GM10266 (cell line): ENCODE measurements at regions not wholly inside any gene's neighbourhood (a gene's known extent, or its start where the extent isn't known, plus 50 kb on each side); places are given as distances from the start of the nearest gene placed in this dataset.

Experiments used
- DNase-seq: peaks from one replicate; pipeline ENCODE4 v3.0.0; 2012; ENCODE audit errors: extremely low spot score
- TF ChIP-seq, protein P1 (sequence below): IDR thresholded peaks from 2 replicates; pipeline ENCODE4 v1.5.1; 2012; ENCODE audit warnings: mild to moderate bottlenecking, low read depth; ENCODE audit not compliant: control insufficient read depth, insufficient read depth; ENCODE audit errors: missing control alignments

GRCh38 chr2:6782517-6783237 lies 83.0 kb downstream of the CMPK2 start:
- TF ChIP-seq, protein P1, sequence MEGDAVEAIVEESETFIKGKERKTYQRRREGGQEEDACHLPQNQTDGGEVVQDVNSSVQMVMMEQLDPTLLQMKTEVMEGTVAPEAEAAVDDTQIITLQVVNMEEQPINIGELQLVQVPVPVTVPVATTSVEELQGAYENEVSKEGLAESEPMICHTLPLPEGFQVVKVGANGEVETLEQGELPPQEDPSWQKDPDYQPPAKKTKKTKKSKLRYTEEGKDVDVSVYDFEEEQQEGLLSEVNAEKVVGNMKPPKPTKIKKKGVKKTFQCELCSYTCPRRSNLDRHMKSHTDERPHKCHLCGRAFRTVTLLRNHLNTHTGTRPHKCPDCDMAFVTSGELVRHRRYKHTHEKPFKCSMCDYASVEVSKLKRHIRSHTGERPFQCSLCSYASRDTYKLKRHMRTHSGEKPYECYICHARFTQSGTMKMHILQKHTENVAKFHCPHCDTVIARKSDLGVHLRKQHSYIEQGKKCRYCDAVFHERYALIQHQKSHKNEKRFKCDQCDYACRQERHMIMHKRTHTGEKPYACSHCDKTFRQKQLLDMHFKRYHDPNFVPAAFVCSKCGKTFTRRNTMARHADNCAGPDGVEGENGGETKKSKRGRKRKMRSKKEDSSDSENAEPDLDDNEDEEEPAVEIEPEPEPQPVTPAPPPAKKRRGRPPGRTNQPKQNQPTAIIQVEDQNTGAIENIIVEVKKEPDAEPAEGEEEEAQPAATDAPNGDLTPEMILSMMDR = no peak
- no peak for DNase-seq

DNA sequence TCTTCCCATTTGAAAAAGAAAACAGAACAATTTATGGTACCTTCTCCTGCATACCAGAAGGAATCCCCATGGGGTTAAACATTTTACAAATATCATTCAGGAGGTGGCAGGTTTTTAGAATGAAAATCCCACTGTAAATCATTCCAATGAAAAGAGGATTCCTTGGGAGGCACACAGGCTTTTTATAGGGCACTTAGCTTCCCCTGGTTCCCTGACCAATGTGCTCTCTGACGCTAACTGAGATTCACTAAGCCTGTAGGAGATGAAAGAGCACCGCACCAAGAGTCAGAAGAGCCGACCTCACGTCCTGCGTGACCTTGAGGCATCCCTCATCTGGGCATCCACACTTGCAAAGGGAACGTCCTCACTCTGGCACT lies 82.5 kb downstream of the CMPK2 start:
- DNase-seq = no peak
- TF ChIP-seq, protein P1 = no peak

DNA sequence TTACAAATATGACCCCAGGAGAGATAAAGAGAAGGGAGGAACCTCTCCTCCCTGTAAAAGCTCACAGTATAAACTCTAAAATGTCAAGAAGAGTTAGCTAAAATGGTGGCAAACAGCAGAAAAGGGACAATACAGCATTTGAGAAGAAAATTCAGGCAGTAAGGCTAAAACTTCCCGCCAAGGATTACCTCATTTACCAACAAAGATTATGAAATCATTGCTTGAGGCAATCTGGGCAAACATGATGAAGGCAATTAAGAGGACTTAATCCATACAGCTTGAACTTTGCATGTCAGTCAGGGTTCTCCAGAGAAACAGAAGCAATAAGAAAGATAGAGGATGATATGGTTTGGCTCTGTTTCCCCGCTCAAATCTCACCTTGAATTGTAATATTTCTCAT lies 81.4 kb downstream of the CMPK2 start:
- TF ChIP-seq, protein P1 = no peak
- no peak for DNase-seq

DNA sequence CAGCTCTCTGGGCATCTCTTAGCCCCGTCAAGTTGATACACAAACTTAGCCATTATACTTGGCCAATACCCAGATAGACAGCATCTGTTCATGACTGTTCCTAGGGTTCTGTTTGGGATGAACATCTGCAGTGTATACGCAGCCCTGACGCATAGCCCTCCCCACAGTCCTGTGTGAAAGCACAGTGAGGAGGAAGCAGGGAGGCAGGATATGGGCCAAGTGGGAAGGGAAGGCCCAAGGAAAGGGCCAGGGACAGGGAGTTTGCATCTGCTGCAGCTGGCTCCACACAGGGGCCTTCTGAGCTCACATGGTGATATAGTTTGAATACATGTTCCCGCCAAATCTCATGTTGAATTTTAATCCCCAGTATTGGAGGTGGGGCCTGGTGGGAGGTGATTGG lies 80.2 kb downstream of the CMPK2 start:
- TF ChIP-seq, protein P1 = no peak

DNA sequence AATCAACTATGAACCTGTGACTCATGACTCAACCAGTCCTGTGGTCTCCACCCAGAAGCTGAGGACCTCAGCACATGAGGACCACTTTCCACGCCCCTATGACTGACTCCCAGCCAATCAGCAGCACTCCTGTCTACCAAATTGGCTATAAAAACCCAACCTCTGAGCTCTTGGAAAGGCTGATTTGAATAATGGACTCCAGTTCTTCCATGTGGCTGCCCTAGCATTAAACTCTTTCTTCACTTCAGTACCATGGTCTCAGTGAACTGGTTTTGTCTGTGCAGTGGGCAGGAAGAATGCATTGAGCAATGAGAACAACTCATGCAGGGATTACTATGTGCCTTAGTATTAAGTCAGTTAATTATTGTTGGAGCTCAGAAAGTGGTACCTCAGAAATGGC lies 78.3 kb downstream of the CMPK2 start:
- no peak for DNase-seq
- TF ChIP-seq, protein P1 = no peak

More for the DNA sequence above, 80.2 kb downstream of the CMPK2 start:
- DNase-seq = no peak

DNA sequence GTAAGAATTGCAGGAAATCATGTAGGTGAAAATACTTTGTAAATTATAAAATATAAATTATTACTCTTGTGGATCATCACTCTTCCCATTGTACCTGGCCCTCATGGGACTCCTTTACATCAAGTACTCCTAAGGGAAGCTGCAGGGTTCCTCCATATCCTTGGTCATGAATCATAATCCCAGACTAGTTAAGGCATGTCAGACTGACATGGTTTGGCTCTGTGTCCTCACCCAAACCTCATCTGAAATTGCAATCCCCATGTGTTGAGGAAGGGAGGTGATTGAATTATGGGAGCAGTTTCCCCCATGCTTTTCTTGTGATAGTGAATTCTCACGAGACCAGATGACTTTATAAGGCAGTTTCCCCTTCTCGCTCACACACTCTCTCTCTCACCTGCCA lies 77.1 kb downstream of the CMPK2 start:
- TF ChIP-seq, protein P1 = no peak
- DNase-seq = no peak

- DNase-seq = no peak
- TF ChIP-seq, protein P1 = no peak
Measured at GRCh38 chr2:6789559-6790138, 76.1 kb downstream of the CMPK2 start.
